H4 (cell line): ENCODE measurements at regions not wholly inside any gene's neighbourhood (a gene's known extent, or its start where the extent isn't known, plus 50 kb on each side); places are given as distances from the start of the nearest gene placed in this dataset.
"Not testable (repeated sequence)": the region's sequence is repeated elsewhere in the genome, so short reads cannot be mapped to it uniquely, and the experiment has no call there.

ENCODE experiments used
- DNase-seq: peaks from one replicate; pipeline ENCODE4 v3.0.0-alpha.2; 2015; ENCODE audit warnings: low spot score

DNA sequence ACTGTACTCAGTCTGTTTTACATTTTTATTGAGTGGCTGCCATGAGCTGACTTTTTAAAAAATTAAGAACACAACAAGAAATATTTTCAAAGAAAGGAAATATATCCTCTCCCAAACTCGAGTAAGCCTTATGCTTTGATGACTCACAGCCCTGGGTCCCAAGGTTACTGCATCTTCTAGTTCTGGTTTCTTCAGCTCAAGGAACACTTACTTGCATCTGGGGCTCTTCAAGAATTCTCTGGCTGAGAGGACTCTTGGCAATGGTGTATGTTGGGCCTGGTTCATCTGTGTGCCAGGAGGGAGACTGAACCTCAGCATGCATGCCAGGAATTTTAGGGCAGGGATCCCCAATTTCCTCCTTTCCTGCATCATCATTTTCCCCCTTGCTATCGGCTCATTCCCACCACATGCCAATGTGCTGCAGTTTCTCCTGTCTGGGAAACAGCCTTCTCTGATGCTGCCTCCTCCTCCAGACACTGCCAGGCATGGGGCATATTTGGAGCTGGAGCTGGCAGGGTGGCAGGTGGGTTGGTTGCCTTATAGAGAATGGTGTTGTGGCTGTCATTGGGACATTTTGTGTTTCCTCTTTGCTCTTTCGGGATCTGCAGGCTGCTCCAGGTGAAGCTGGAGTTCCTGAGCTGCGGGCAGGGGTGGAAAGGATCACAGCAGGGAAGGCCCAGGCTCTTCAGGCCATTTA is 192.2 kb upstream of the HS6ST1 start:
- DNase-seq = no peak

DNA sequence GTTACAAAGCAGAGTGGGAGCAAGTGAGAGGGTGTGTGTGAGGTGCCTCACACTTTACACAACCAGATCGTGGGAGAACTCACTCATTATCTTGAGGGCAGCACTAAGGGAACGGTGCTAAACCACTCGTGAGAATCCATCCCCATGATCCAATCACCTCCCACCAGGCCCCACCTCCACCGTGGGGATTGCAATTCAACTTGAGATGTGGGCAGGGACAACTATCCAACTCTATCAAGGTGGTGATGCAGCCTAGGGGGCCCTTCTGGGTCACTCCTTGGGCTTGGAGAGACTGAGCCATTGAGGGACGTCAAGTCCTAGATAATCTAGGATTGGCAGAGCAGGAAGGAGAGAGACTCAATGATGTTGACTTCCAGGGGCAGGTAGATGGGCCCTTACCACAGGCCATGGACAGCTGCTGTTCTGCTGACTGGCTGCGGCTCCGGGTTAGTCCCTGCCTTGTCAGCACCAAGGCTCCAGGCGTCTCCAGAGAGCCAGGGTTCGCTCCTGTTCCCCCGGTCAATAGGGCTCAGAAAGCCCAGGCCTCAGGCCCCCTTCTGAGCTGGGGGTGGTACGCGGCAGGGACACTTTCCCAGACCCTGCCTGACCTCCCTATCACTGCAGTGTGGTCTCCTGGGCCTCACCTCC is 193.2 kb upstream of the HS6ST1 start:
- no peak for DNase-seq

DNA sequence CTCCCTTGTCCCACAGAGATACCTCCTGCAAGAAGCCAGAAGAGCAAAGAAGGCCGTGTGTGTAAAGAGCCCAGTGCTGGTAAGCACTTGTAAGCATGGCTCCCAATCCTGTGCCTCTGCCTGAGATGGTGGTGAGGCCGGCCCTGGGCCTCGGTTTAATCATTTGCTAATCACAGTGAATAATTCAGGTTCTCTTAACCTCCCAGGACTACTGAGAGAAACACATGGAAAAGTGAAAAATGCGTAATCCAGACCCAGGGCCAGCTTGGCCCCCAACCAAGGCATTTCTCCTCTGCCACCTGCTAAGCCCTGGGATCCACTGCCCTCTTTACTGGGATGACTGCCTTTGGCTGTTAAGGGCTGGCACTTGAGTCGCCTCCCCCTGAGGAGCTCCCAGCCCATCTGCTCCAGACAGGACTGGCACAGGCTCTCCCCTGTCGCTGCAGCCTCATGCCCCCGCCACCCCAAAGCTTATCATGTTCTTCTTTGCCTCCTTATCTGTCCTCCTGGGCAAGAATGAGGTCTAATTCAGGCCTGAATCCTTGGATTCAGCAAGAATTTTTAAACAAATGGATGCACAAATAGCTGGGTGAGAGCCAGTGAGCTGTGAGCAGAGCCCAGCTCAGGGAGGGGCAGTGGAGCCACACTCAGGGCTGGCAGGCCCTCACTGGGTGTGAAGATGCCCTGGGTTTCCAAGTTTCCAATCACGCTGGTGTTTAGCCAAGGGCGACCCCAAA is 193.9 kb upstream of the HS6ST1 start:
- no peak for DNase-seq

DNA sequence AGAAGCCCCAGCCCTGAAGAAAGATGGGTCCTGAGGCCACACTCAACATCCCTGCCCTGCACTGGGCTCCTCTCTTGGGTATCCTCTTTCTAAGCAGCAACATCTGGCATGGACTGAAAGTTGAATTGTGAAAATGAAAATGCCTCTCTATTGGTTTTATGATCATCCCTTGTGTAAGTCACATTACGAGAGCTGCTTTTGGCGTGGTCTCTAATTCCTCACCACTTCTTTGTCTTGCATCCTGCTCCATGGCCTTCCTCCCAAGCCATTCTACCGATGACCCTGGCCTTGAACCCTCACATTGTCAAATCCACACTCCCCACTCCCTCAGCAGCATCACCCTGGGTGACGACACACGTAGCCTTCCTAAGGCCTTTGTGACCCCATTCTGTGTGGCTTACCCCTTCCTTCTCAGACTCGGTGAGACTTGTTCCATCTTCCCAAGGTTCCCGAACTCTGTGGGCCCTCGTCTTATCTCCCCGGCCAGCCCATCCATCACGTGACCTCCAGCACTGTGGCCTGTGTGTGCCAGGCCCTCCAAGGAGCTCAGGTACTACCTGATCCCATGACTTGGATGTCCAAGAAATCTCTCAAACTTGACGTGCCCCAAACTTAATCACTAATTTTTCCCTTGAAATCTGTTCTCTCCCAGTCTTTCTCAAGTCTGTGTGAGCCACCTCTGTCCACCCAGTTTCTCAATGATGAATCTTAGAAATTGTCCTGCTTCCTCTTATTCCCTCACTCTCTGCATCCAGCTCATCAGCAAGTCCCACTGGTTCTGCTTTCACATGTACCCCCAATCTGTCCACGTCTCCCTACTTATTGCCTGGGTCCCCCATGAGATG is 194.7 kb upstream of the HS6ST1 start:
- DNase-seq = no peak

DNA sequence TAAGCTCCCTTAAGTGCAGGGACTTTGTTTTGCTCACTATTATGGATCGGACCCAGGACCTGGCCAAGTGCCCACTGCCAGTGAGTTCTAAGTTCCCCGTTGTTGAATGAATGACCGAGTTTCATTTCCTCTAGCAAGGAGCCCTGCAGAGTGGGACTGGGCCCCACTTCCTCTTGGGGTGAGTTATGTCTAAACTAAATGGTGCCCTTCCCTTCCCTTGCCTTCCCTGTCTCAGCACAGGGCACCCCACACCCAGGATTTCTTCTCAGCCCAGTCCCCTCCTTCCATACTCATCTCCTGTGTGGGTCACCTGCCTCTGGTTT is 195.3 kb upstream of the HS6ST1 start:
- DNase-seq = no peak

DNA sequence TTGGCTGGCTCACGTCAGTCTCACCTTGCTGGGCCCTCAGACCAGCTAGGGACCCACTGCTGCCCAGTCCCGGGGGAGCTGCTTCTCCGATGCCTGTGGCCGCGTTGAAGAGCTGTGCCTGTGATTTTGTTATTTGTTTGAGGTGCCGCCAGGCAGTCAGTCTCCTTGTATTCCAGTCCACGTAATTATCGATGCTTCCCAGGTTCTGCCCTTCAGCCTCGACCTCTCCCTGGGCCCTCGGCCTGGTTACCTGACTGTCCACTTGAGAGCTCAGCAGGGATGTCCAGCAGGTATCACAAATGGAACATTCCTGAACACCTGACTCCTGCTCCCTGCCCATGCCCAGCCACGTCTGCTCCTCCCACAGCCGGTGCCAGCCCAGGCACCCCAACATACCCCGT is 195.9 kb upstream of the HS6ST1 start:
- DNase-seq = no peak

DNA sequence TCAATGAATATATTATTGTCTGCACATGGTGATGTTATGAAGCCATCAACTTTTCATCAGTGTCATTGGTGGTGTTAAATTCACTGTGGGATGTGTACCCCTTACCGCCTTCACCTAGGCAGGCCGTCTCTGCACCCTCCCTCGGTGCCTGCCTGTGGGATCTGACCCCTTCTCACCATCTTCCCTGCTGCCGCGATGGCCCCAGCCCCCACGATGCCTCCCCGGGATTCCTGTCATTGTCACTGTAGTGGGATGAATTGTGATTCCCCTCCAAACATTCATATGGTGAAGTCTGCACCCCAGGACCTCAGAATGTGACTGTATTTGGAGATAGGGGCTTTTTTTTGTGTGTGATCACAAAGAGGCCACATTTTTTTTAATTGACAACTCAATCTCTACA is 198.3 kb upstream of the HS6ST1 start:
- DNase-seq = no peak

DNA sequence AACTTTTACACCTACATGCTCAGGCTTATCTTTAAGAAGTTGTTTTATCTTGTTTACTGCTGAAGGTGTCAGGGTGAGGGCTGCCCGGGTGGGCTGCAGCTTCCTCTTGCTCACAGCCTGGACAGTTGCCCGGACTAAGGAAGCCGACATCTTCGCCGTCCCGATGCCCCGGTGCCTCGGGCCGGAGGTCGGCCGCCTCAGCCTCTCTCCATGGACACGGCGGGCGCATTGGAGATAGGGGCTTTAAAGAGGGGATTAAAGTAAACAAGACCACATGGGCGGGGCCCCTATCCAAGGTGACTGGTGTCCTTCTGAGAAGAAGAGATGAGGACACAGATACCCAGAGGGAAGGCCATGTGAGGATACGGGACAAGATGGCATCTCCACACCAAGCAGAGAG is 200.4 kb upstream of the HS6ST1 start:
- DNase-seq = not testable (repeated sequence)

DNA sequence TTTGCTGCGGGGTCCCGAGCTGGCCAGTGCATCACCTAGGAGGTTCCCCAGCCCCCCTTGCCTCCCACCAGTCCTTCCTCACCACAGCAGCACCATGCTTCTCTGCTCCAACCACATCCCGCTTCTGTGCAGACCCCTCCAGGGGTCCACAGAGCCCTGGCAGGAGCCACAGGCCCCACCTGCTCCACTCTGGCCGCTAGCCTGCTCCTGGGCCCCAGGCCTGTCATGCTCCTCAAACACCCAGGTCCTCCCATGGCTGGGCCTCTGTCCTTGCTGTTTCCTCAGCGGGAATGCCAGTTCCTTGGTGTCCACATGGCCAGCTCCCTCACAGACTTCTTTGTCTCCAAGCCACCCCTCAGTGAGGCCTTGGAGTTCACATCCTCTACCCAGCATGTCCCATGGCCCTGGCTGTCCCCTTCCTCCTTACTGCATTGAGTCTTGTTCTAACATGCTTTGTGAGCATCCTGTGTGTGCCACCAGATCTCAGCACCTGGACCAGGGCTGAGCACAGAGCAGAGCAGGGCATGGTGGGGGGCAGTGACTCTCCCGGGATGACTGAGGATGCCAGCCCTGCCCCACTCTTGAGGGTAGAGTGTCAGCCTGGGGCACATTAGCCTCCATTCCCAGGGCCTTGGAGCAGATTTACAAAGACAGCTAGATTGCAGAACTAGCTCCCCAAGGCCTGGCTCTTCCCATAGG is 201.0 kb upstream of the HS6ST1 start:
- DNase-seq = no peak

DNA sequence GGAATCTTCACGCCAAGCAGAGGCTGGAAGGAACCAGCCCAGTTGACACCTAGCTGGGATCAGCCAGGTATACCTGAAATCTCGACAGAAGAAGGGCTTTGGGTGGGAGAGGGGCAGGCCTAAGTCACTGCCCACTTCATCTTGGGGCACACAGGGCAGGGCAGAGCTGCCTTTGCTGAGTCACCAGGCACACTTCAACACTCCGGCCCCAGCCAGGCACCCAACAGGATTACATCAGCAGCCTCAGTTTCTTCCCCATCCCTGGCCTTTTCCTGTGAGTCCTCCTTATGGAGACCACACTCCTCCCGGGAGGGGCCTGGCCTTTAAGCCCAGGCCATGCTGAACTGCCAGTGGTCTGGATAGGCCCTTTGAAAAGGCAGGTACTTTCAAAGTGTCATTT is 201.7 kb upstream of the HS6ST1 start:
- no peak for DNase-seq

DNA sequence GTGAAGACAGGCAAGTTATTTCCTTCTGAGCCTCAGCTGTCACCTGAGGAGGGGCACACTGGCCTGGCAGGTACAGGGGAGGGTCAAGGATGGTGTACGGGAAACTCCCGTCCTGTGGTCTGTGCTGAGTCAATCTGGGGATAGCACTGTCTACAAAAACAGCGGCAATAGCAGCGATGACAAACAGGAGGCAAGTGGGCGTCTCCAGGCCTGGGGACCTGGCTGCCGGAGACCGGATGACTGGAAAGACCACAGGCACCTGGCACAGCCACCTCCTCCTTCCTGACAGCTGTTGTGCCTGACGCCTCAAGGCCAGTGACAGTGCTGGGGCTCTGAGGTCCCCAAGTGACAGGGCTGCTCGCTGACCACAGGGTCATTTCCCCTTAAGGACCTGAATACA is 202.1 kb upstream of the HS6ST1 start:
- DNase-seq = peak; percentile 79

DNA sequence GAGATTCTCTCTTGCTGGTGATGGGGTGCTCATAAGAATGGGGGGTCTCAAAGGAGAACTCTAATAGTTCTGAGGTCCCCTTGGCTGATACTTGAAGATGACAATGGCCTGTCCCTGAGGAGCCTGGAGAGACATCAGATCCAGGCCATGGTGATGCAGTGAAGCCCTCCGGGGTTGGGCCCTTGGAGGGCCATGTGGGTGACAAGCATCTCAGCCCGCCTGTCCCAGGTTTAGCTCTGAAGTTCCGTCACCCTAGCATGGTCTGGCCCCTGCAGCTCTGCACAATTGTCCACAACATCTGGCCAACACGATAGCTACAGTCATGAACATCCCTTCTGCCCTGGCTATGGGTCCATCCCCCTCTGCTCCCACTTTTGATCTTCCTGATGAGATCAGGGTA is 202.8 kb upstream of the HS6ST1 start:
- no peak for DNase-seq

DNA sequence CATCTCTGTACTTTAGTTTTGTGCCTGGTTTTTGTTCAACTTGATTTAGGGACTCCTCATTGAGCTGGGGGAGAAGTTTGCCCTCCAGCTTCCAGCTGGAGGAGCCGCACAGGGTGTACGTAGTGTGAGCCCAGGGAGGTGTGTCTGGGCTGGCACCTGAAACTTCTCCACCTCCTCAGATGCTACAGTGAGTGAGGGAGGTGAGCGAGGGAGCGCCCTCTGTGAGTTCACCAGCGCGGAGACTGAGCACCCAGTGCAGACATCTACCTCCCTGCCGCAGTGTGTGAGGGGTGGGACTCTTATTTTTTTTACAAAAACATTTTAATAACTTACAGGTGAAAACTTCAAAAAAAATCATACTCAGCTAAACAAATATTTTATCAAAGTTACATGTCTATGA is 204.2 kb upstream of the HS6ST1 start:
- DNase-seq = no peak

DNA sequence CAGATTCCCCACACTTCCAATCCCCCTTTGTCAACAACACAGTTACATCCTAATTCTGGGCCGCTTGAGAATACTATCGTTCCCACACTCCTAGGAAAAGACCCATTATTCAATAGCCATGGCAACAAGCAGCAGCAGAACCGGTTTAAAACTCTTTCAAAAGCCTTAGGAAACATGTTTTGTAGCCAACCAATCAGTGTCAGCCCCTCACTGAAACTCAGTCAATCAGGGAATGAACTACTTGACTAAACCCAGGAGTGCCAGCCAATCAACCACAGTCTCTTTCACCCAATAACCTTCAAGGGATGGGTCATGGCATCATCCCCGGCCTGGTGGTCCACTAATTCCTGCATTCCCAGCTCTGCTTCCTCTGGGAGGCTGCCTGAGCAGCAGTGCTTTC is 204.8 kb upstream of the HS6ST1 start:
- DNase-seq = no peak

DNA sequence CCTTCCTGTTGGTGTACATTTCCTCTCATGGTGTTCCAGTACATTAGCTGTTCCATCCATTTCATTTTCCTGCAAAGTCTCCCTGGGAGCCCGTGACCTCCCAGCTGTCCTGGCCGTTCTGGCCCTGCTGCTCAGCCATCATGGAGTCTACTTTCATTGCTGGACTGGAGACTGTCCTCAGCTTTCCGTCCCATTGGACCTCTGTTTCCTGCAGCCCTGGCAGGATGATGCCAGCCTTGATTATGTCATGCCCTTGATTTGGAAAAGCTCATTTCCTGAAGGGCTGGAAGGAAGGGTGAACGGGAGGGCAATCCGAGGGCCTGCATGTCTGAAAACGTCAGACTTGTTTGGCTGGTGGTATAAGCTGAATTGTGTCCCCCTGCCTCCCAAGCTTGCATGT is 205.5 kb upstream of the HS6ST1 start:
- no peak for DNase-seq

DNA sequence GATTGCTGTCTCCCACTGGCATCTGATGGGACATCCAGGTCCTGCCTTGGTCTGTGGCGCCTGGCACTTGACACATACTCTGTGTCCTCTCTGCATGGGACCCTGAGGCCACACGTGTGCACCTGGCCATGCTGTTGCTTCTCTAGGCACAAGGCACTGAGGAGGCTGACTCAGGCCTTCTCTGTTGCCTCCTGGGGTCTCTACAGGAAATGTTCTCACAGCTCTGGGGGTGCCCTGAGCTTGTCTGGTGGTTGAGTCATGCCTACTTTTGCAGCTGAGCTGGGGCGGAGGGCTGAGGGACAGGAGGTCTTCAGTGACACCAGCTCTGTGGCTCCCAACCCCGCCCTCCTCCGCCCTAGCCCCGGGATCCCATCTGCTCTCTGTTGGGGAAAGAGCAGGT is 207.0 kb upstream of the HS6ST1 start:
- DNase-seq = no peak

DNA sequence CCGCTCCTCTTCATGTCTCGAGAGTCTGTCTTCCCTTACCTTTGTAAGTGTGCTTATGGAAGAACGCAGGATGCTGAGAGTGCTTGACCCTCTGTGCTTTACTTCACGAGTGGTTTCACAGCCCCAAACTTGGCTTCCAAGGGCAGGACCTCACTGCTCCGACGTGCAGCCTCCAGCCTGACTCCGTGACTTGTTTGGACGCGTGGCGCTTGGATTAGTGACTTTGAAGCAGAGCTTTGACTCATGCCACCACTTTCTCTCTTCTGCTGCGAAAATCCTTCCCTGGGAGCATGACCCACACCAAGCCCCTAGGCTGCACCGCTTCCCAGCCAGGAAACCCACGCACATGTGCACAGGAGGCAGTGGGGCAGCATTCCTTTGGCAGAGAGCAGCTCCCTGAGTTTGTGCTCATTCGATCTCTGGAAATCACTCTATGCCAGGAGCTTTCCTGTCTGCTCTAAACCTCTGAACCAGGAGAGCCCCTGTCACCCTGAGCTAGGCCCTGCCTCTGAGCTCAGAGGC is 207.8 kb upstream of the HS6ST1 start:
- DNase-seq = no peak

DNA sequence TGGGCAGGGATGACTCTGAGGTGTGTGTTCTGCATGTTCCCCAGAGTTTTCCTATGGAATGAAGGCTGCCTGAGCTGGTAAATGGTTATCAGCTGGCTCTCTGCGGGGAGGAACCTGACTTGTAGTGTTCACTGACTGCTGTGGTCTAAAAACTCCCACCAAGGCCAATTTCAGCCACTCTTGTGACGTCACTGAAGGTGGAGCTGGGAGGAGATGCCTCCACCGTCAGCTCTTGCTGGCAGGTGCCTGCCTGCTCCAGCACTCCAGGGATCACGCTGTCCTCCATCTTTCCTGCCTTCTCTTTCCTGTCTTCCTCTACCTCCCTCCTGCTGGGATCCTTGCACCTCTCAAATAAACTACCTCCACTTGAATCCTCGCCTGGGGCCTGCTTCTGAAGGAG is 209.5 kb upstream of the HS6ST1 start:
- DNase-seq = no peak

DNA sequence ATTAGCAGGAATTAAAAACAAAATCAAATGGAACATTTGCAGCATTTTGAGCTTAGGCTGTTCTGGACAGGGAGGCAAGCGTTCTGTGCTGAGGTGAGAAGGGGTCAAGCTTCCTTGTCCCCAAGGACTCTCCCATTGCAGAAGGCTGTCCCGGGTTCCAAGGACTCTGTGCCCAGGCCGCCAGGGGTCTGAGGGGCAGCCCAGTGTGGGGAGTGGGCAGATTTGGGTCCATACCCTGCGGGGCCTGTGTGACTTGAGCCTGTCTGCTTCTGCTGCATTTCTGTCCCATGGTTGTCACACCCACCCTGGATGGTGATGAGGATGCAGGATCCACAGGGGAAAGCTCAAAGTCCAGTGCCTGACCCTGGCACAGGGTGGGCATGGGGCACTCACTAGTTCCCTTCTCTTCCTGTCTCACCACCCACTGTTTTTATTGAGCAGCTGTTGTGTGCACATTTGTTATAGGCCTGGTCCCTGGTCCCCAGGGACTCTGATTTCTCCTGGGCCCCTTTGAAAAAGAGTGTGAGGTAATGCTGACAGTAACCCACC is 211.4 kb upstream of the HS6ST1 start:
- DNase-seq = no peak

DNA sequence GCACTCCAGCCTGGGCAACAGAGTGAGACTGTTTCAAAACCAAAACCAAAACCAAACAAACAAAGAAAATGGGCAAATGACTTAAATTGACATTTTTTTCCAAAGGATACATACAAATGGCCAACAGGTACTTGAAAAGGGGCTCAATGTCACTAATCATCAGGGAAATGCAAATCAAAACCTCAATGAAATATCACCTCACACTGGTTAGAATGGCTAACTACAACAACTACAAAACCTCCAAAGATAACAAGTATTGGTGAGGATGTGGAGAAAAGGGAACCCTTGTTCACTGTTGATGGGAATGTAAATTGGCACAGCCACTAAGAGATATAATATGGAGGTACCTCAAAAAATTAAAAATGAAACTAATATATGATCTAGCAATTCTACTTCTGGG is 213.2 kb upstream of the HS6ST1 start:
- no peak for DNase-seq

DNA sequence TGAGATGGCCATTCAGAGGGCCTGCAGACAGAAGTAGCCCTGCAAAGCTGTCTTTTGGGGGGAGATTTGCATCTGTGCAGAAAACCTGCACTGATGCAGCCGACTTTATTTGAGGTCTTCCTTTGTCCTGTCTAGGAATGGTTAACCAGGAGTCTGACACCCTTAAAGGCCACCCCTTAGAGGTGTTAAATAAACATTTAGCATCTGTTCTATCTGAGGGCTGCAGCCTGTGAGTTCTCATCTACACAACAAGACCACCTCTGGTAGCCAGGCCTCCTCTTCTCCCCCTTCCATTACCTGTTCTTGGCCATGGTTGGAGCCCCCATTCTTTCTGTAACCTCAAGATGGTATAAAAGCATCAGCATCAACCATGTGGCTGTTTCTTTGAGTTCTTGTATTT is 214.4 kb upstream of the HS6ST1 start:
- DNase-seq = no peak
